ENCODE measurements at regions not wholly inside any gene's neighbourhood (a gene's known extent, or its start where the extent isn't known, plus 50 kb on each side); places are given as distances from the start of the nearest gene placed in this dataset.

DNA sequence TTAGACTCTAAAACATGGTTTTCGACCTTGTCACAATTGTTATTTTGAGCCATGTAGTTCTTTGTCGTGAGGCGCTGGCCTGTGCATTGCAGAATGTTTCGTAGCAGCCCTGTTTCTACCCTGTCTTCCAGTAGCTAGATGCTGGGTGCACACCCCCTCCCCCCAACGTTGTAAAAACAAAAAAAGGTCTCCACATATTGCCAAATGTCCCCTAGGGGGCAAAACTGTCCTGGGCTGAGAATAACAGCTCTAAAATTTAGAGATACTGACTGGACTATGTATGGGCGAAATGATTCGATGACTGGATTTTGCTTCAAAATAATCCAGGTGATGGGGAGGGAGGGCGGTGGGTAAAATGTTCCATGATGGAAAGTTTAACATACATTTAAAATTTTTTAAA lies 126.1 kb upstream of the FUT8 start:
- Histone ChIP-seq H3K27me3 (ENCODE audit: insufficient read depth in 3 of 3, low read length in 2 of 3) (no peaks in the 10 kb centered on the region), H3K27ac (no peak overlapping the region), H3K4me1 (no peaks in the 10 kb centered on the region), H3K36me3 (ENCODE audit: insufficient read depth in 1 of 2, low read depth in 1 of 2) (no peaks in the 10 kb centered on the region), H3K4me3 (no peak overlapping the region), H3K9me3 (no peaks in the 10 kb centered on the region)
- DNase-seq (no peak), ATAC-seq (no peak)
- intact Hi-C loops (cut with DNase I) = no loop called here
- TF ChIP-seq, protein P1, sequence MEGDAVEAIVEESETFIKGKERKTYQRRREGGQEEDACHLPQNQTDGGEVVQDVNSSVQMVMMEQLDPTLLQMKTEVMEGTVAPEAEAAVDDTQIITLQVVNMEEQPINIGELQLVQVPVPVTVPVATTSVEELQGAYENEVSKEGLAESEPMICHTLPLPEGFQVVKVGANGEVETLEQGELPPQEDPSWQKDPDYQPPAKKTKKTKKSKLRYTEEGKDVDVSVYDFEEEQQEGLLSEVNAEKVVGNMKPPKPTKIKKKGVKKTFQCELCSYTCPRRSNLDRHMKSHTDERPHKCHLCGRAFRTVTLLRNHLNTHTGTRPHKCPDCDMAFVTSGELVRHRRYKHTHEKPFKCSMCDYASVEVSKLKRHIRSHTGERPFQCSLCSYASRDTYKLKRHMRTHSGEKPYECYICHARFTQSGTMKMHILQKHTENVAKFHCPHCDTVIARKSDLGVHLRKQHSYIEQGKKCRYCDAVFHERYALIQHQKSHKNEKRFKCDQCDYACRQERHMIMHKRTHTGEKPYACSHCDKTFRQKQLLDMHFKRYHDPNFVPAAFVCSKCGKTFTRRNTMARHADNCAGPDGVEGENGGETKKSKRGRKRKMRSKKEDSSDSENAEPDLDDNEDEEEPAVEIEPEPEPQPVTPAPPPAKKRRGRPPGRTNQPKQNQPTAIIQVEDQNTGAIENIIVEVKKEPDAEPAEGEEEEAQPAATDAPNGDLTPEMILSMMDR (IDR thresholded peaks at IDR 0.05) = no peak
- WGBS, 3 donors = 79 to 85% (median 81%) methylated on average over 8 of the region's 8 CpGs

DNA sequence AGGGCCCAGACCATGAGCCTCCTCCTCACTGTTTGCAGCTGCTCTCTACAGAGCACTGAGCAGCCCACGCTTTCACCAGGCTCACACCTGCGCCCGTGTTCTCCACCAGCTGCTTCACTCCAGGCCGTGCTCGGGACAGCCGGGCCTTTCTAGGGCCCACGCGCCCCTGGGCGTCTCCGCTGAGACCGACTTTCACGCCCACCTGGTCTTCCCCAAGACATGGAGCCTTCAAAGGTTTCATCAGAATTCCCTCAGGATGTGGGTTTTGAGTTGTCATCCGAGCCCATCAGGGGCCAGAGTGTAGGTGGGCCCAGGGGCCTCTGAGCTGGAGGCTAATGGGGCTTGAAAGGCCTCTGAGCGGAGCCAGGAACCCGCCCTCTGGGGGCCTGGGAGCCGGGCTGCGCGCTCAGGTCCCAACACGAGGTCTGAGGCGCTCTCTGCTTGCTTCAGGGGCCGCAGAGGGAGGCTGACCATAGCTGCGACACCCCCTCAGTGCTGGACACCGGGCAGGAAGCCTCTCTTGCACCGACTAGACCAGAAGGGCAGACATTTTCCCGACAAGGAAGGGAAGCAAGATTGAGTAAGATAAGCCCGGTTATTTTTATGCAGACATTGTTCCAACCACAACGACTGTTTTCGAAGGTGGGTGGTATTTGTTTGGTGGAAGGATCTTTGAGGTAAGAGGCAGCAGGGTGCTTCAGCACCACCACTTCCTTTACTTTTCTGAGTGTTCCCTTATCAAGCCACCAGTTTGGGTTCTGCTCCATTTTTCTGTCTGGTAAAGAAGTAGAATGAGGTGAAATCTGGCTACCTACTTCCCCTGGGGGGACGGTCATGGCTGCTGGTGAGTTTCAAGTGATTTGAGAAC lies 125.0 kb upstream of the FUT8 start:
- TF ChIP-seq, protein P1 (IDR thresholded peaks at IDR 0.05) = no peak
- Histone ChIP-seq H3K4me3 (no peak overlapping the region), H3K27me3 (ENCODE audit: insufficient read depth in 3 of 3, low read length in 2 of 3) (no peaks in the 10 kb centered on the region), H3K27ac (no peak overlapping the region), H3K4me1 (no peaks in the 10 kb centered on the region), H3K9me3 (no peaks in the 10 kb centered on the region), H3K36me3 (ENCODE audit: insufficient read depth in 1 of 2, low read depth in 1 of 2) (no peaks in the 10 kb centered on the region)
- DNase-seq (no peak), ATAC-seq (no peak)
- intact Hi-C loops (cut with DNase I) = no loop called here
- WGBS, 3 donors = 79 to 80% (median 79%) methylated on average over 29 of the region's 29 CpGs

DNA sequence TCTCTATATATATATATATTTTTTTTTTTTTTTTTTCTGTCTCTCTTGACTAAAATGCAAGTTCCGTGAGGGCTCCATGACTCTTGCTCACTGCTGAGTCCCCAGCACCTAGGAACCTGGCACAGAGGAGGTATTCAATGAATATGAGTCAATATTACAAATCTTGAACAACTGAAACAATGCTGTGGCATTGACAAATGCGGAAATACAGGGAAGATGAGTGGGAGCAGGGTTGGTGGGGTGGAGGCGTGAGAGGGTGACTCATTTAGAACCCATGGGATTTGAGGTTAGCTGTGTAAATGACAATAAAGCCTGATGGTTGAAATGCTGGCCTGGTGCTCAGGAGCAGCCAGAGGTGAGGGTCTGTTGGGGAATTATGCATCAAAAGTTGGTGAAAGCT lies 121.7 kb upstream of the FUT8 start:
- Histone ChIP-seq H3K4me1 (no peaks in the 10 kb centered on the region), H3K27me3 (ENCODE audit: insufficient read depth in 3 of 3, low read length in 2 of 3) (no peaks in the 10 kb centered on the region), H3K9me3 (no peaks in the 10 kb centered on the region), H3K27ac (no peak overlapping the region), H3K4me3 (no peak overlapping the region), H3K36me3 (ENCODE audit: insufficient read depth in 1 of 2, low read depth in 1 of 2) (no peaks in the 10 kb centered on the region)
- TF ChIP-seq, protein P1 (IDR thresholded peaks at IDR 0.05) = no peak
- no peak for DNase-seq
- WGBS, 3 donors = 67 to 97% (median 88%) methylated on average over 3 of the region's 3 CpGs
- intact Hi-C loops (cut with DNase I) = no loop called here
- no peak for ATAC-seq

DNA sequence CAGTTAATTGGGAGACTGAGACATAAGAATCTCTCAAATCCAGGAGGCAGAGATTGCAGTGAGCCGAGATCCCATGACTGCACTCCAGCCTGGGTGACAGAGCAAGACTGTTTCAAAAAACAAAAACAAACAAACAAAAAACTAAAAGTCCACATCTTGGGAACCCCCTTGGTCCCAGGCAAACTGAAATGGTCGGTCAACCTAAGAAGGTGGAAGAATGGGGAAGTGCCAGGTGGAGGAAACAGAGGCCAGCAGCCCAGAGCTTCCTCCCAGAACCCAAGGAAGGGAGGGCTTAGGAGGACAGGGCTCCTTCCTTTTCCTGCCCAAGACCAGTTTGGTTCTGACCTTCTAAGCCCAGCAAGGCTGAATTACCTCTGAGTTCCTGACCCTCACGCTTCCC lies 121.0 kb upstream of the FUT8 start:
- DNase-seq (no peak), ATAC-seq (no peak)
- Histone ChIP-seq H3K36me3 (ENCODE audit: insufficient read depth in 1 of 2, low read depth in 1 of 2) (no peaks in the 10 kb centered on the region), H3K4me1 (no peaks in the 10 kb centered on the region), H3K4me3 (no peak overlapping the region), H3K27ac (no peak overlapping the region), H3K27me3 (ENCODE audit: insufficient read depth in 3 of 3, low read length in 2 of 3) (no peaks in the 10 kb centered on the region), H3K9me3 (no peaks in the 10 kb centered on the region)
- intact Hi-C loops (cut with DNase I) = no loop called here
- WGBS, 3 donors = 56 to 67% (median 64%) methylated on average over 3 of the region's 3 CpGs
- TF ChIP-seq, protein P1 (IDR thresholded peaks at IDR 0.05) = no peak

DNA sequence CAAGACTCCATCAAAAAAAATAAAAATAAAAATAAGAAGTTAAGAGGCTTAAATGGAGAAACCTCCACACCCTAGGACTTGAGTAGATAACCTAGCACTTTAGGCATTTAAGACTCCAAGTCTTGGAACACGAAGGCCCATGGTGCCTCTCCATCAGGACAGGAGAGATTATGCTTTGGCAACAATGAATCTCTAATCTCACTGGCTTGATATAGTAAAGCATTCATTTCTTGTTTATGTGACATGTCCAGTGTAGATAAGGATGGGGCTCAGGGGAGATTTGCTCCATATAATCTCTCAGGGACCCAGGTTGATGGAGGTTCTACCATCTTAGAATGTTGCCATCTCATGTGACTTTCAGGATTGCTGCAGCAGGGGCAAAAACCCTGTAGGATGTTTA lies 117.7 kb upstream of the FUT8 start:
- intact Hi-C loops (cut with DNase I) = no loop called here
- 87 to 100% (median 91%) methylated on average over 1 of the region's 1 CpG for WGBS, 3 donors
- no peak overlapping the region for H3K4me3 ChIP-seq
- no peaks in the 10 kb centered on the region for H3K9me3 ChIP-seq
- TF ChIP-seq, protein P1 (IDR thresholded peaks at IDR 0.05) = no peak
- no peak for DNase-seq
- H3K27ac ChIP-seq = no peak overlapping the region
- H3K4me1 ChIP-seq = no peaks in the 10 kb centered on the region
- no peaks in the 10 kb centered on the region for H3K36me3 ChIP-seq (ENCODE audit: insufficient read depth in 1 of 2, low read depth in 1 of 2)
- H3K27me3 ChIP-seq (ENCODE audit: insufficient read depth in 3 of 3, low read length in 2 of 3) = no peaks in the 10 kb centered on the region
- no peak for ATAC-seq

Data from psoas muscle (tissue), 7 donors.